HCT116 (cell line): ENCODE measurements at regions not wholly inside any gene's neighbourhood (a gene's known extent, or its start where the extent isn't known, plus 50 kb on each side); places are given as distances from the start of the nearest gene placed in this dataset.

ENCODE experiments used
- ATAC-seq: fragments of 200-7000 bp; cut with Tn5 transposase; 2 replicates; pipeline ENCODE4 v1.9.1; 2020; ENCODE audit warnings: mild to moderate bottlenecking, moderate library complexity
- BruUV-seq: library from RNA; stranded (reverse); fragments of 400-500 nt; replicated peaks from 2 replicates; lab custom pipeline; 2021; lab: Mats Ljungman, UMichigan
- CTCF ChIA-PET: fragments of 300-600 bp; sonication (Branson Sonifier 250); formaldehyde crosslinking; loops from one replicate; lab custom pipeline; 2021; ENCODE audit warnings: antibody characterized with exemption; lab: Charles Lee
- POLR2A ChIA-PET: fragments of 300-600, 350-600 bp; sonication (Branson Sonifier 250); formaldehyde crosslinking; loops from one replicate; lab custom pipeline; 2021; ENCODE audit warnings: antibody characterized with exemption; lab: Charles Lee
- RAD21 ChIA-PET, 2 experiments: fragments of 300-600 bp; sonication (Branson Sonifier 250); formaldehyde crosslinking; loops; one replicate each; lab custom pipeline; 2023; ENCODE audit warnings: low total read pairs in 2 of 2; ENCODE audit not compliant: uncharacterized antibody in 2 of 2, unreplicated experiment in 2 of 2, low non-redundant PET in 1 of 2; lab: Charles Lee
- DNase-seq: peaks from one replicate; pipeline ENCODE4 v3.0.0-alpha.2; 2010; ENCODE audit warnings: low read depth, low spot score
- H2AFZ ChIP-seq: fragments of 200-600 bp; shearing (Covaris generic), sonication (generic); 2 replicates; pipeline ENCODE4 v1.6.1; 2017; ENCODE audit warnings: low read depth, mixed run types, mixed read lengths, antibody characterized with exemption, low read length; ENCODE audit not compliant: poor library complexity, severe bottlenecking
- H3K27ac ChIP-seq: 2 replicates; pipeline ENCODE4 v1.5.1; 2012; ENCODE audit warnings: low read depth, low read length
- H3K27me3 ChIP-seq: fragments of 200-600 bp; sonication (generic); 2 replicates; pipeline ENCODE4 v1.6.1; 2016; ENCODE audit warnings: mixed run types, low read length, mixed read lengths; ENCODE audit not compliant: insufficient read depth
- H3K36me3 ChIP-seq, 2 experiments: fragments of 200-500 bp in 1 of 2; fragments of 200-600 bp in 1 of 2; sonication (Bioruptor generic) in 1 of 2; sonication (generic) in 1 of 2; 2 replicates each; pipeline versions ENCODE4 v1.5.1 to v1.6.1; 2014 to 2016; ENCODE audit warnings: low read length in 2 of 2, inconsistent platforms in 1 of 2, mixed read lengths in 1 of 2, mixed run types in 1 of 2; ENCODE audit not compliant: insufficient read depth in 2 of 2, control insufficient read depth in 1 of 2
- H3K4me1 ChIP-seq, 2 experiments: fragments of 200-600 bp in 1 of 2; sonication (generic) in 1 of 2; 2 replicates each; pipeline versions ENCODE4 v1.5.1 to v1.6.1; 2012 to 2017; ENCODE audit warnings: low read length in 2 of 2, inconsistent platforms in 1 of 2, mild to moderate bottlenecking in 1 of 2, mixed read lengths in 1 of 2, mixed run types in 1 of 2, moderate library complexity in 1 of 2; ENCODE audit not compliant: insufficient read depth in 2 of 2, control insufficient read depth in 1 of 2
- H3K4me2 ChIP-seq: fragments of 200-600 bp; sonication (generic); 2 replicates; pipeline ENCODE4 v1.6.1; 2017; ENCODE audit warnings: mixed run types, low read length, mixed read lengths
- H3K4me3 ChIP-seq, 2 experiments: fragments of 200-600 bp in 1 of 2; sonication (generic) in 1 of 2; replicated peaks in 1 of 2; 2 replicates each; pipeline ENCODE4 v1.5.1; 2011 to 2016; ENCODE audit warnings: low read length in 2 of 2, control low read depth in 1 of 2, low read depth in 1 of 2, mild to moderate bottlenecking in 1 of 2, mixed read lengths in 1 of 2, mixed run types in 1 of 2
- H3K79me2 ChIP-seq: fragments of 200-600 bp; sonication (generic); 2 replicates; pipeline ENCODE4 v1.6.1; 2017; ENCODE audit warnings: mild to moderate bottlenecking, mixed run types, low read length, moderate library complexity, mixed read lengths; ENCODE audit not compliant: insufficient read depth
- H3K9ac ChIP-seq: fragments of 200-600 bp; sonication (generic); 2 replicates; pipeline ENCODE4 v1.6.1; 2016; ENCODE audit warnings: low read length, mixed read lengths
- H3K9me2 ChIP-seq: fragments of 200-600 bp; sonication (generic), shearing (Covaris generic); 2 replicates; pipeline ENCODE4 v1.6.1; 2017; ENCODE audit warnings: mixed run types, mild to moderate bottlenecking, moderate library complexity; ENCODE audit not compliant: insufficient read depth
- H3K9me3 ChIP-seq, 2 experiments: fragments of 200-500 bp in 1 of 2; fragments of 200-600 bp in 1 of 2; sonication (Bioruptor generic) in 1 of 2; sonication (generic) in 1 of 2; 2 replicates each; pipeline ENCODE4 v1.6.1; 2014 to 2017; ENCODE audit warnings: low read length in 2 of 2, mixed read lengths in 2 of 2, inconsistent platforms in 1 of 2, low read depth in 1 of 2, mild to moderate bottlenecking in 1 of 2, mixed run types in 1 of 2, moderate library complexity in 1 of 2; ENCODE audit not compliant: control insufficient read depth in 1 of 2, insufficient read depth in 1 of 2
- H4K20me1 ChIP-seq: fragments of 200-600 bp; sonication (generic), shearing (Covaris generic); 2 replicates; pipeline ENCODE4 v1.6.1; 2017; ENCODE audit warnings: mixed run types, mild to moderate bottlenecking, moderate library complexity; ENCODE audit not compliant: insufficient read depth
- CTCF ChIP-seq, 3 experiments: fragments of 200-600 bp in 1 of 3; sonication (generic) in 1 of 3; IDR thresholded peaks in 2 of 3; conservative IDR thresholded peaks in 1 of 3; 2 replicates each; pipeline ENCODE4 v1.5.1; 2012 to 2017; ENCODE audit warnings: low read depth in 2 of 3, low read length in 2 of 3, antibody characterized with exemption in 1 of 3, borderline replicate concordance in 1 of 3, control low read depth in 1 of 3, mild to moderate bottlenecking in 1 of 3, mixed read lengths in 1 of 3, mixed run types in 1 of 3, moderate library complexity in 1 of 3; ENCODE audit not compliant: insufficient read depth in 1 of 3
- ELF1 ChIP-seq: IDR thresholded peaks from 2 replicates; pipeline ENCODE4 v1.6.1; 2012; ENCODE audit warnings: low read depth, borderline replicate concordance
- EZH2phosphoT487 ChIP-seq: fragments of 200-600 bp; IDR thresholded peaks from 2 replicates; pipeline ENCODE4 v1.6.1; 2018; ENCODE audit warnings: antibody characterized with exemption, borderline replicate concordance
- POLR2AphosphoS5 ChIP-seq: IDR thresholded peaks from 2 replicates; pipeline ENCODE4 v1.6.1; 2011; ENCODE audit warnings: mild to moderate bottlenecking, low read depth, low read length, moderate library complexity
- YY1 ChIP-seq: IDR thresholded peaks from 2 replicates; pipeline ENCODE4 v1.6.1; 2011; ENCODE audit warnings: low read length, low read depth, moderate library complexity, mild to moderate bottlenecking; ENCODE audit not compliant: insufficient replicate concordance; ENCODE audit errors: extremely low read depth
- ZFX ChIP-seq: fragments of 450-650 bp; IDR thresholded peaks from 2 replicates; pipeline ENCODE4 v1.6.1; 2017
- ZNF274 ChIP-seq: fragments of 200-500 bp; sonication (Bioruptor generic); IDR thresholded peaks from 2 replicates; pipeline ENCODE4 v1.6.1; 2014; ENCODE audit warnings: mild to moderate bottlenecking, low read depth, low read length, inconsistent platforms
- intact Hi-C: fragments of 100-400 bp; cut with micrococcal nuclease; formaldehyde crosslinking; loops from 2 replicates; pipeline ENCODE4 v1.10.0; 2022

GRCh38 chr6:3625980-3626563 lies 125.4 kb downstream of the PXDC1 start:
- Histone ChIP-seq H3K4me1 (no peaks in the 10 kb centered on the region), H3K9me3 (no peaks in the 10 kb centered on the region)
- no TSS peak for BruUV-seq
- no peak for TF ChIP-seq CTCF (IDR thresholded peaks at IDR 0.05 in 2 of 3, conservative IDR thresholded peaks at IDR 0.05 in 1 of 3; ENCODE audit: borderline replicate concordance in 1 of 3, insufficient read depth in 1 of 3, low read depth in 2 of 3, low read length in 2 of 3)
- TF ChIP-seq ELF1 = no peak
- TF ChIP-seq YY1 = no peak
- TF ChIP-seq, all 23 proteins: peak for 0
- ATAC-seq = no peak
- intact Hi-C loops = no loop called here
- Histone ChIP-seq H3K79me2 (no peaks in the 10 kb centered on the region), H3K4me2 (no peak overlapping the region), H3K27ac (no peak overlapping the region), H3K36me3 (no peaks in the 10 kb centered on the region; a peak in 1 of 4 replicates), H2AFZ (no peak overlapping the region), H3K9ac (no peak overlapping the region), H3K4me3 (no peak overlapping the region), H4K20me1 (no peaks in the 10 kb centered on the region), H3K27me3 (no peaks in the 10 kb centered on the region; the same call in 1 of the 2 replicates), H3K9me2 (no peaks in the 10 kb centered on the region)
- ChIA-PET CTCF (no interaction called here), RAD21 (no interaction called here), POLR2A (no interaction called here)
- DNase-seq = no peak

GRCh38 chr6:3625149-3625979 lies 126.1 kb downstream of the PXDC1 start:
- TF ChIP-seq ZNF274 (no peak), EZH2phosphoT487 (no peak), YY1 (no peak), ZFX (no peak), POLR2AphosphoS5 (no peak)
- TF ChIP-seq, all 23 proteins: peak for 0
- Histone ChIP-seq H3K36me3 (no peaks in the 10 kb centered on the region; a peak in 1 of 4 replicates), H4K20me1 (no peaks in the 10 kb centered on the region), H3K4me3 (no peak overlapping the region), H2AFZ (no peak overlapping the region), H3K27ac (no peak overlapping the region), H3K79me2 (no peaks in the 10 kb centered on the region), H3K27me3 (no peaks in the 10 kb centered on the region; the same call in 1 of the 2 replicates), H3K9ac (no peak overlapping the region), H3K9me3 (no peaks in the 10 kb centered on the region), H3K4me2 (no peak overlapping the region), H3K4me1 (no peaks in the 10 kb centered on the region), H3K9me2 (no peaks in the 10 kb centered on the region)
- DNase-seq = no peak
- BruUV-seq = no TSS peak
- POLR2A ChIA-PET = no interaction called here
- CTCF ChIA-PET = no interaction called here
- RAD21 ChIA-PET = no interaction called here
- ATAC-seq = no peak
- intact Hi-C loops = no loop called here
